ENCODE measurements at regions not wholly inside any gene's neighbourhood (a gene's known extent, or its start where the extent isn't known, plus 50 kb on each side); places are given as distances from the start of the nearest gene placed in this dataset.

- TF ChIP-seq POLR2A (IDR thresholded peaks at IDR 0.05): no peak
- no peak for TF ChIP-seq CTCF (IDR thresholded peaks at IDR 0.05)
- no peak for TF ChIP-seq POLR2AphosphoS5 (IDR thresholded peaks at IDR 0.05)
These were observed 284.2 kb upstream of the IRX1 start for GRCh38 chr5:3311433-3311832.

All from transverse colon (tissue), 4 donors.